T-helper 1 cell (primary cell): ENCODE measurements at regions not wholly inside any gene's neighbourhood (a gene's known extent, or its start where the extent isn't known, plus 50 kb on each side); places are given as distances from the start of the nearest gene placed in this dataset.
"Not testable (repeated sequence)": the region's sequence is repeated elsewhere in the genome, so short reads cannot be mapped to it uniquely, and the experiment has no call there.

ENCODE experiments used
- DNase-seq, 5 donors: peaks; one replicate each; pipeline ENCODE4 v3.0.0-alpha.2; 2012 to 2020

DNA sequence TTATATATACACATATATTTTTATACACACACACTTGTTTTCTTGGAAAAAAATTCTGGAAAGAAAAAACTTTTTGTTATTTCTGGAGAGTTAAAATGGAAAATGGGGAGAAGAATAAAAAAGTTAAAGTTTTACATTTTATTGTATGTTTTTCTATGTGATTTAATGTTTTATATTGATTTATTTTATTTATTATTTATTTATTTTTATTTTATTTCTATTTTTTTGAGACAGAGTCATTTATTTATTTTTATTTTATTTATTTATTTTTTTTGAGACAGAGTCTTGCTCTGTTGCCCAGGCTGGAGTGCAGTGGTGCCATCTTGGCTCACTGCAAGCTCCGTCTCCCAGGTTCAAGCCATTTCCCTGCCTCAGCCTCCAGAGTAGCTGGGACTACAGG lies 307.0 kb upstream of the FAM98A start:
- DNase-seq = not testable (repeated sequence)

DNA sequence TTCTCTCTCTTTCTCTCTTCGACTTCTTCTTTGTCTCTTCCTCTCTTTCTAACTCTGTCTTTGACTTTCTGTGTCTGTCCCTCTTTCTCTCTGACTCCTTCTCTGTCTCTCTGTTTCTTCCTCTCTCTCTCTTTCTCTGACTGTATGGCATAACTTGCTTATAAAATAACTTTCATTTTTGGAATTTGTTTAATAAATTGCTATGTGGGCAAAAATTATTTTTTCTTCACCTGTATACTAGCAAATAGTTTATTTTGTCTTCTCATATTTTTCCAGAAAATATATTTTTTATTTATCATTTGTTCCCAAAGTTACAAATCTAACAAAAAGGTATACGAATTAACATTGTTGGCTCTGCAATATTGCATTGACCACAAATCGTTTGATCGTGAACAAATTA lies 305.7 kb upstream of the FAM98A start:
- no peak for DNase-seq

DNA sequence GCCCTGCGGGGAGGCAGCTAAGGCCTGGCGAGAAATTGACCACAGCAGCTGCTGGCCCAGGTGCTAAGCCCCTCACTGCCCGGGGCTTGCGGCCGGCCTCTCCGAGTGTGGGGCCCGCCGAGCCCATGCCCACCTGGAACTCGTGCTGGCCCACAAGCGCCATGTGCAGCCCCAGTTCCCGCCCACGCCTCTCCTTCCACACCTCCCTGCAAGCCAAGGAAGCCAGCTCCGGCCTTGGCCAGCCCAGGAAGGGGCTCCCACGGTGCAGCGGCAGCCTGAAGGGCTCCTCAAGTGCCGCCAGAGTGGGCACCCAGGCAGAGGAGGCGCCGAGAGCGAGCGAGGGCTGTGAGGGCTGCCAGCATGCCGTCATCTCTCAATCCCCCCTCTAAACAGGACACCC lies 304.6 kb upstream of the FAM98A start:
- no peak for DNase-seq

DNA sequence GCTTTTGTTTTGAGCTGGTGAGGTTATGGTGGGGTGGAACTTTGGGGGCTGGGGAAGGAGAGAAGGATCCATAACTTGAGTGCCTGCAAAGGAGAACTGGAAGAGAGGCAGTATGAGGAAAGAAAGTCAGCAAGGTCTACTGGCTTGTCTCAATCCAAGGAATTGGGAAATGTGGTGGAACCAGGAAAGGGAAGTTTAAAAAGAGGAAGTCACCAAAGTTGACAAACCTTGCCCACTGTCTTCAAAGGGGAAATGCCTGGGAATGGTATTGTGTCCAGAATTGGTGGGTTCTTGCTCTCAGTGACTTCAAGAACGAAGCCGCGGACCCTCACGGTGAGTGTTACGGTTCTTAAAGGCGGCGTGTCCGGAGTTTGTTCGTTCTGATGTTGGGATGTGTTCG lies 304.1 kb upstream of the FAM98A start:
- DNase-seq = no peak

DNA sequence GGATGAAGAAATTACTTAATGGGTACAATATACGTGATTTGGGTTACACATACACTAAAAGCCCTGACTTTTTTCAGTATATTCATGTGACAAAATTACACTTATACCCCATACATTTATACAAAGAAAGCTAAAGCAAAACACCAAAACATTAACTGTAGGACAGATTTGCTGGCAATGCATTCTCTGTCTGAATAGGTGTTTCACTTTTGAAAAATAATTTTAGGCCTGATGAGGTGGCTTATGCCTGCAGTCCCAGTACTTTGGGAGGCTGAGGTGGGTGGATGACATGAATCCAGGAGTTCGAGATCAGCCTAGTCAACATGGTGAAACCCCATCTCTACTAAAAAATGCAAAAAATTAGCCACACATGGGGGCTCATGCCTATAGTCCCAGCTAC lies 301.5 kb upstream of the FAM98A start:
- no peak for DNase-seq

DNA sequence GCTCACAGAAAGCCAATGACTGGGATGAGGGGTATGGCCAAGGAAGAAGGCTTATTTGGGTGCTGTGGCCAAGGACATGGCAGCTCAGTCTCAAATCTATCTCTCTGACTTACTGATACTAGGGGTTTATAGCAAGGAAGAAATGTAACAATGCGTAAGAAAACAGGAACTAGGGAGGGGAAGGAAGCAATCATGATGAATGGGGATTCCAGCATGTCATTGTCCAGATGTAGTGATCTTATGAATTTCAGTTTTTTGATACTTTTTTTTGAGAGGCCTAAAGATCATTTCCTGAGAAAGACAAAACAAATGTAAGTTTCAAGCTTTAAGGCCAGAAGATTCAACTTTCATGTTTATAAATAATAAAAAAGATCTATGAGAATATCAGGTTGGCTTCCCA lies 298.6 kb upstream of the FAM98A start:
- DNase-seq = no peak

DNA sequence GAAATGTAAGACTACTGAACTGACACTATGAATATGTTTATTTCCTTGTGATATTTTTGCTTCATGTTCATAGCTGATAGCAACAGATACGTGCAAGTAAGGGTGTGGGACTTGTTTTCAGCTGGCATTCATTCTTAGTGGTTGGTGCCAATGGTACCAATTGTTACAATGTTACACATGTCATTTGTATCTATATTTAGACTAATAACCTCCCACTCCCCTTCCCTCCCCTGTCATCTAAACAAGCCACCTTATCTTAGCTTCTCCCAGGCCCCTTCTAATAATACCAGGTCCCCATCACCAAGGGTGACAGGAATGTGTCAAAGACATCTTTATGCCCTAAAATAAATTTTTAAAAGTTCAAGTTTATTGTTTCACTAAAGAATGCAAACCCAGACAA lies 294.7 kb upstream of the FAM98A start:
- no peak for DNase-seq

DNA sequence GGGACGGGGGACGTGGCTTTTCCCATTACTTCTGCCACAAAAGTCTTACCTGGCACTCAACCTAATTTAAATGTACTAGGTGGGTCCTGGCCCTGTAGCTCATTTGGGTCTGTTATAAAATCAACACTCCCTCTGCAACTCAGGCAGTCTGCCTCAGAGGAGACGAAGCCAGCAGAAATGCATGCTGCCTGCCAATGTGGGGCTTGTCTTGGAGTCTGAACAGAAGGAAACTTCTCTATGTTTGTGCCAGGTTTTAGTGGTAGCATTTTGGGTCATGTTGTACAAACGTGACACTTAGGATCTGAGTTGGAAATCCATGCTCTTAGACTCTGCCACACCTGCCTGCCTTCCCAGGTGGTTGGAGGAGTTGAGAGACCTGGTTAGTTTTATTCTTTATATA lies 292.5 kb upstream of the FAM98A start:
- DNase-seq = no peak

DNA sequence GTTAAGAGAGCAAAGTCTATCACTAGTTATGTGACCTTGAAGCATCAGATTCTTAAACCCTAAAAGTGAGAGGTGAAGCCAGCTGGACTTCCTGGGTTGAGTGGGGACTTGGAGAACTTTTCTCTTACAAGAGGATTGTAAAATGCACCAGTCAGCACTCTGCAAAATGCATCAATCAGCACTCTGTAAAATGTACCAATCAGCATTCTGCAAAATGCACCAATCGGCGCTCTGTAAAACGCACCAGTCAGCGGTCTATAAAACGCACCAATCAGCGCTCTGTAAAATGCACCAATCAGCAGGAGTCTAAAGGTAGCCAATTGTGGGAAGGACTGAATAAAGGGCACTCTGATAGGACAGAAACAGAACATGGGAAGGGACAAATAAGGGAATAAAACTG lies 291.6 kb upstream of the FAM98A start:
- no peak for DNase-seq

DNA sequence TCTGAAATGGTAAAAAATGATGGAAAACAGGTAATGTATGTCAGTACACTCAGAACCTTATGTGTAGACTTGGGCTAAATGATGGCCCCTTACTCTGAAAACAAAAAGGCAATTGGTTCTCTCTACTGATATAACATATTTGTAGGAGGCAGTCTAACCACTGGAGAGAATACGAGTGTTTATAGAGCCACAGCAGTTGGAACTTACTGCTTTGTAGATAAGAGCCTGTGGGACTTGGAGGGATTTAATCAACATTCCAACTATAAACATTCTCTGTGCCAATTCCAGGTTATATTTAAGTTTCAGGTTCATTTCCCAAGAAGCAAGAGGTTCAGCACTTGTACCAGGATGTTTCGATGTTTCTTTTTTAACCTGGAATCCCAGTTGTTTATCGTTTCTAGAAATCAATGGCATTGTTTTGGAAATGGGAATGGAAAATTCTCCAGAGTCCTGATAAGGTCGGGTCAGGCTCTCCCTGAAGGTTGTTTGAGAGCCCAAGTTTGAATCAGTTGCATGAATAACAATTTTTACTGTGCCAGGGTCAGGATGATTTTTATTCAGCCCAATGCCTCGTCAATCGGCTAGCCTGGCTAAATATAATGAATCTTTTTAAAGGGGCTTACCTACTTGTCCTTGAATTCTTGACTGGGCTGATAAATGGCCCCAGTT lies 278.4 kb upstream of the FAM98A start:
- DNase-seq = no peak

DNA sequence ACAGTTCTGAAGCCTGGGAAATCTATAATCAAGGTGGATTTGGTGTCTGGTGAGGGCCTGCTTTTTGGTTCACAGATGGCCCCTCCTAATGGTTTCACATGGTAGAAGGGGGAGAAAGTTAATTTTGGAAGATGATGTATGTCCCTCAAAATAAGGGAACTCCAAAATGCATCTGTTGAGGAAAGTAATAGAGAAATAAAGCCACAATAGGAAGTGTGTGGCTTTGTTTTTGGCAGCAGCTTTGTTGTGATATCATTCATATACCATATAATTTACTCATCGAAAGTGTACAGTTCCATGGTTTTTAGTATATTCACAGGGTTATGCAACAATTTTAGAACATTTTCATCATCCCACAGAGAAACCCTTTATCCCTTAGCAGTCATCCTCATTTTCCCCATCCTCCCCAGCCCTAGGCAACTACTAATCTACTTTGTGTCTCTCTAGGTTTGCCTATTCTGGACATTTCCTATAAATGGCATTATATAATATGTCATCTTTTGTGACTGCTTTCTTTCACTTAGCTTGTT lies 274.0 kb upstream of the FAM98A start:
- no peak for DNase-seq

DNA sequence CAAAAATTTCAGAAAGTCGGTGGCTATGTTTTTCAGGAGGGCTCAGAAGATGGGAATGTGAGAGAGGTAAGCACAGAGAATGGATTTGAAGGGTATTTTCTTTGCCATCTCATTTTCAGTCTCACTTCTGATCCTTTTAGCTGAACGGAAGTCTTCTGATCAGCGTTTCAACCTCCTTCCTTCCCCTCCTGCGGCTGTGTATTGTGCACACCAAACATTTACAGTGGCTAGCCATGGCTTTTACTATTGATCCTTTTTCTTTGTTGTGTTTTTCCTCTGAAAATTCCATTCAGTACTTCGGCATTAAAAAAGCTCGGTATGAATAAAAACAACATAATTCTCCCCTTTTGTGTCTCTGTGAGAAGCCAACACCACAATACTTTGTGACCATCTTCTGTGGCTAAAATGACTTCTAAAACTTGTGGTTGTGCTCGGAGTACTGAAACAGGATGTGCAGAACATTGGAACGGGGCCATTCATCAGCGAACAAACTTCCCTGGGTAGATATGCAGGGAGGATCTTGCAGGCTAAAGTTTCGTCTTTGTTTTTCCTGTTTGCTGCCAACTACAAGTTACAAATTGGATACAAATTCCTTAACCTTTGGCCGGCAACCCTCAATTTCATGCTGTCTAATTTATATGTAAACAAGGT lies 260.8 kb upstream of the FAM98A start:
- no peak for DNase-seq

DNA sequence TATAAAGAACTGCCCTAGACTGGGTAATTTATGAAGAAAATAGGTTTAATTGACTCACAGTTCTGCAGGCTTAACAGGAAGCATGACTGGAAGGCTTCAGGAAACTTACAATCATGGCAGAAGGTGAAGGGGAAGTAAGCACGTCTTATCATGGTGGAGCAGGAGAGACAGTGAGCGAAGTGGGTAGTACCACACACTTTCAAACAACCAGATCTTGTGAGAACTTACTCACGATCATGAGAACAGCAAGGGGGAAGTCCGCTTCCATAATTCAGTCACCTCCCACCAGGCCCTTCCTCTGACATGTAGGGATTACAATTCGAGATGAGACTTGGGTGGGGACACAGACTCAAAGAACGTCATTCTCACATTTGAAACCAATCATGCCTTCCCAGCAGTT lies 260.1 kb upstream of the FAM98A start:
- DNase-seq = no peak

DNA sequence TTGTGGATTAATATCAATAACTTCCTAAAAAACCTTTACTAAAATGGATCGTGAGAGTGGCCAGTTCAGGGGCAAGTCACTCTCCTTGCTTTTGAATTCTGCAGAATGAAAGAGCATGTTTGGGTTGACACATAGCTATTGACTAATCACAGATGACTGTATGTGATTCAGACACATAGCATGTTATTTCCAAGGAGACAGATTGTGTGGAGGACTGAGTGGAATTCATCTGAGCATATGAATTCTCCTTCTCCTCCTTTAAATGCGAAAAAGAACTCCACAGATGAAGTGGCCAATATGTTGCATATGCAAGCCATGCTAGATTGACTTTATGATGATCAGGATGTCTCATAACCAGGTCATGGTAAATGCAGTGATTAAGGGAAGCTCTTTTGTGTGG lies 249.4 kb upstream of the FAM98A start:
- no peak for DNase-seq

DNA sequence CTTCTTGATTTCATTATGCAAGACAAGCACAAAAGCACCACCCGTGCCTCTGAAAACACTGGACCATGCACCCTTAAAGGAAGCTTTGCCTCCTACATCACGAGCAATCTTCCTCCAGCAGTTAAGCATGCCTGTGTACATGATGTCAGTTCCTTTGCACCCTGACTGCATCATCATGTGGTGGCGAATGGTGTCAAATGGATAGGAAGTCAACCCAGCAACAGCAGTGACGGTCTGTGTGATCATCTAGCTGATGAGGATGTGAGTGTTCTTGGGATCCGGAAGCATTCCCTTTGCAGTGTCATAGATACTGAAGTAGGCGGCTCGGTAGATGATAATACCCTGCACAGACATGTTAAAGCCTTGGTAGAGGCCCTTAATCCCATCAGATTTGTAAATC lies 240.7 kb upstream of the FAM98A start:
- DNase-seq = no peak

DNA sequence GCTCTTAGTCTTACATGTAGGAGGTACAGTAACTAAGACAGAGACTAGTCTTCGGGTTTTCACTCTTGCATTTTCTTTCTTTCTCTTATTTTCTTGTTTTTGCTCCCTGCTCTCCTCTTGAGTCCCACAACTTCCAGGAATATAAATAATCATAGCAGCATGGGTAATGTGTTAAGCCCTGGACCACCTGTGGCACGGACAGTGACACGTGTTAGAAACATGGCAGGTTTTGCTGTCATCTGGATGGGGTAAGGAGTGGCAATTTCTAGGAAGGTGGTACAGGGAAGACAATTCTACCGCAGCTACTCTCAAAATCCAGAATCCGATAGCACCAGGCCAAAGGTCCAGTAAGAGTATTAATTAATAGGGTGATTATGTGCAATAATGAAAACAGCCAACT lies 237.5 kb upstream of the FAM98A start:
- no peak for DNase-seq

DNA sequence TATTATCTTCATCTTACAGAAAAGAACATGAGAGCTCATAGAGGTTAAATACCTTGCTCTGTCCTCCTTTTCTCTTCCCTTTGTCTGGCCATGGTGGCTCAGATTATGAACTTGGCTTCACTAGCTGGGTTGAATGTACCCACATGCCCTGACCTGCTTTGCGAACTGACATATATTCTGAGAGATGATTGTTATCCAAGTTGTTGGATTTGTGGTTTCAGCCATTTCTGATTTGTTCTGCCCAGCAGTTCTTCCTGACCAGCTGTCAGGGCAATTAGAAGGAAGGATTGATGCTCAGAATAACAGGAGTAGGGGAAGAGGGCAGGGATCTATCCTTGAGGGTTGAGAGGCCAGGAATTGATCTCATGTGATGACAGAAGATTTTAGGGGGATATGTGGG lies 236.8 kb upstream of the FAM98A start:
- DNase-seq = no peak

DNA sequence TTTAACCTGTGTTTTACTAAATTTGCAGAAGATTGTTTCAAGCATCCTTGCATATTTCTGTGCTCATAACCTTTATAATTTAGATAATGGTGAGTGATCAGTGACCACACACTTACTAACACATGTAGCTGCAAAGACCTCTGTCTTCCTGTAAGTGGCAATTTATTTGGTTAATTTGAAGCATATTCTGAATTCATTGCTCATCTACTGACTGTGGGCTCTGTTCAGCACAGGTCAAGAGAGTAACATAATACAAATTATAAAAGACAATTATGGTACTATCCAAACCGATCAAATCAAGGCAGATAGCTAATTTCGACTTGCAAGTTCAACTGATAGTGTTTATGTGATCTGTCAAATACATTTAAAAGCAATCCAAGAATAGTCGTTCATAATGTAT lies 223.9 kb upstream of the FAM98A start:
- no peak for DNase-seq

DNA sequence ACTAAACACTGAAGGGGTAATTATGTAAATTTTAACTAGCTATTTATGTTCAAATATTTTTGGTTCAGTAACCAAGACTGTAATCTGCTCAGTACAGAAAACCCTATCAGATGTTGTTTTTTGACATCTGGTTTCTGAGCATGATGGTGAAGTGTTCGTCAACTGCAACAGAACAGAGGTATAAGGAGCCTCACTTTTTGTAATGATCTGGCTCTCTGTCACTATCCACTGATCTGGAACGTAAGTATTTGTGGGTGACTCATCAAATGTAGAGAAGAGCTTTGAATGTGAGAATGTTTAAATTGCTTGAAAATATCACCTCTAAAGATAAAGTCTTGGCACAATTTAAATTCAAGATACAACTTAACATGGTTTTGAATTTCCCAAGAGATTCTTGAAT lies 213.6 kb upstream of the FAM98A start:
- no peak for DNase-seq

DNA sequence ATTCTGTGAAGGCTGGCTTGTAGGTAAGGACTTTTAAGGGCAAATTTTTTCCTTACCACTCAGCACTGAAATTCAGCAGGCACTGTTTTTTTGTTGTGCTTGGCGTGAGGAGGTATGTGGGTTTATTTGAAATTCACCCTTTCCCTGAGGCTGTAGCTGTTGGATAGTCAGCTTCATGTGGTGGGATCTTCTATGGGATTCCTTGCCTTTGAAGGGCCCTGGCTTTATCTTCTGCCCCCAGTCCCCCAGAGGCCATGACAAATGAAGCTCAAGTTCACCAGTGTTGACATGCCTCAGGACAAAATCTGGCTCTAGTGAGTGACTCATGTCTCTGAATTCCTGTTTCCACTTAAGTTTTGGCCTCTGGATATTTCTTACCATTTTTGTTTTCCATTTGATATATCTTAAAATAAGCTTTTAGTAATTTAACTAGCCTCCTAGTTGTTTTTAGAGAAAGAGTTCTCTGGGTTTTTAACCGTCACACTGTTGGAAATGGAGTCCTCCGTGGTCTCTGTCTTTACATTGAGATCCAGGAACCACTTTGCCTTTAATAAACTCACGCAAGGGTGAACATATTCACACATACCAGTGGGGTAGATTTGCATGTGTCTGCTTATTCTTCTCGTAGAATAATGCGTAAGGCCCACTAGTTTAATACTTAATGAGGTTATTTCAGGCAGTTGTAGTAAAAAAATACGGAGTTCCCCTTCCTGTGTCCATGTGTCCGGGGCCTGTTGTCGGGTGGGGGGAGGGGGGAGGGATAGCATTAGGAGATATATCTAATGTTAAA lies 211.1 kb upstream of the FAM98A start:
- no peak for DNase-seq

DNA sequence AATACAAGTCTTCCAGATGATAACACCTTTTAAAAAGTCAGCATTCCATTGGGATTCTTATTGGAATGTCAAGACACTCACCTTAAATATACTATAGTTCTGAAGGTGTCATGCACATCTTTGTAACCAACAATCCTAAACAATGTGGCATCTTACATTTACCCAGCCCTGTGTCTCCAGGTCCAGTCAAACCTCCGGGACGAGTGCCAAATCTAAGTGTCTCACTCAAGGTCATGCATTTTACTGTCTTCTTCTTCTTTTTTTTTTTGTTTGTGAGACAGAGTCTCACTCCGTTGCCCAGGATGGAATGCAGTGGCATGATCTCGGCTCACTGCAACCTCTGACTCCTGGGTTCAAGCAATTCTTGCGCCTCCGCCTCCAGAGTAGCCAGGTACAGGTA lies 206.9 kb upstream of the FAM98A start:
- no peak for DNase-seq

DNA sequence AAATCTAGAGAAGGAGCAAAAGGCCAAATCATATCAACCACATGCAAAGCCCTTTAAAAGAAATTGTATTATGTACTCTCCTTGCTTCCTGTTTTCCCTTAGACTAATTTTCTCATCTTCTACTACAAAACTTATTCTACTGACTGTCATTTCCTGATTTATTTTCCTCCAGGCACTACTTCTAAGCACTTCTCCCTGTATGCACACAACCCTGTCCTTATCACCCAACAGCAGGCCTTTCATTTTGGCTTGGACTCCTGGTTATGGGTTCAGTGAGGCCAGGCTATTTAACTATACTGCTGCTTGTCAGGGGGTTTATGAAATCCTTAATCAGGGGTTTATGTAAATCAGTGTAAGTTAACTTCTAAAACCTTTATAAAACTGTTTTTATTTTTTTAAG lies 205.1 kb upstream of the FAM98A start:
- DNase-seq = no peak

DNA sequence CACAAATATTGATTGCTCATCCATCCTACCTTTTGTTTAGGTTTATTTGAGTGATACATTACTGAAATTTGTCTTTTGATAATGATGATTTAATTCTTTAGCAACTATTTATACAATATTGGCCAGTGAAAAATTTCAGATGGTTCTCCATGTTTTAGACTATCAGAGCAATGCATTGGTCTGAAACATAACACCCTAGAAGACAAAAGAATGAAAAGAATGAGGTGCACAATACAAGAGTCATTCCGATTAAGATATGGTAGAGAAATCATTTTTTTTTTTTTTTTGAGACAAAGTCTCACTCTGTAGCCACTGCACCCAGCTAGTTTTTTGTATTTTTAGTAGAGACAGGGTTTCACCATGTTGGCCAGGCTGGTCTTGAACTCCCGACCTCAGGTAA lies 197.4 kb upstream of the FAM98A start:
- DNase-seq = no peak

DNA sequence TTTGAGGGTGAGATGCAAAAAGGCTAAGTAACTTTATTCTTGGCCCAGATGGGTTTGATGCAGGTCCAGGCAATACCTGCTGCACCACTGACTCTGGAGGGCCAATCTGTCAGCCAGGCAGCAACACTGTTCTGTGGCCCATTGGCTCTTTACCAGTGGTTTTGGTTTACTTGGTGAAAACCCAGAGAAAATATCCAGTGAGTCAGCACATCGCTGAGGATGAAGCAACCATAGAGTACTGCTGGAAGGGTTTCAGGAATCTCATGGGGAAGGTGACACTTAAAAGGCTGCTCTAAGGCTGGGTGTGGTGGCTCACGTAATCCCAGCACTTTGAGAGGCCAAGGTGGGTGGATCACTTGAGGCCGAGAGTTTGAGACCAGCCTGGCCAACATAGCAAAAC lies 192.5 kb upstream of the FAM98A start:
- DNase-seq = no peak
